ENCODE measurements at regions not wholly inside any gene's neighbourhood (a gene's known extent, or its start where the extent isn't known, plus 50 kb on each side); places are given as distances from the start of the nearest gene placed in this dataset.
"Not testable (repeated sequence)": the region's sequence is repeated elsewhere in the genome, so short reads cannot be mapped to it uniquely, and the experiment has no call there.

DNA sequence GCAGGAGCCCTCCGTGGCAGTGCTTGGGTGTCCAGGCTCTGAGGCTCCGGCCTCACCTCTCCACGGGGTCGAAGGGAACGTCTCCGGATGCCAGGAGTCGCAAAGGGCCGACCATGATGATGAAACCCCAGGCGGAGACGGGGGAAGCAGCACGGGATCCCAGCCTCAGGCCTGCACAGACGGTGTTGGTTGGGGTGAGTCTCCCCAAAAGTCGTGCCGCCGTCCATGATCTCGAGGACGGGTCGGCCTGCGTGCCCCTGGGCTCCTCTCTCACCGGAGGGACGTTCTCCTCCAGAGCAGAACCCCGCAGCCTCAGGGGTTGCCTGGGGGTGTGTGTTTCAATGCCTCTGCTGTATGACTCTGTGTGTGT, 100.6 kb upstream of the FOXD4L5 start:
- TF ChIP-seq, protein P1, sequence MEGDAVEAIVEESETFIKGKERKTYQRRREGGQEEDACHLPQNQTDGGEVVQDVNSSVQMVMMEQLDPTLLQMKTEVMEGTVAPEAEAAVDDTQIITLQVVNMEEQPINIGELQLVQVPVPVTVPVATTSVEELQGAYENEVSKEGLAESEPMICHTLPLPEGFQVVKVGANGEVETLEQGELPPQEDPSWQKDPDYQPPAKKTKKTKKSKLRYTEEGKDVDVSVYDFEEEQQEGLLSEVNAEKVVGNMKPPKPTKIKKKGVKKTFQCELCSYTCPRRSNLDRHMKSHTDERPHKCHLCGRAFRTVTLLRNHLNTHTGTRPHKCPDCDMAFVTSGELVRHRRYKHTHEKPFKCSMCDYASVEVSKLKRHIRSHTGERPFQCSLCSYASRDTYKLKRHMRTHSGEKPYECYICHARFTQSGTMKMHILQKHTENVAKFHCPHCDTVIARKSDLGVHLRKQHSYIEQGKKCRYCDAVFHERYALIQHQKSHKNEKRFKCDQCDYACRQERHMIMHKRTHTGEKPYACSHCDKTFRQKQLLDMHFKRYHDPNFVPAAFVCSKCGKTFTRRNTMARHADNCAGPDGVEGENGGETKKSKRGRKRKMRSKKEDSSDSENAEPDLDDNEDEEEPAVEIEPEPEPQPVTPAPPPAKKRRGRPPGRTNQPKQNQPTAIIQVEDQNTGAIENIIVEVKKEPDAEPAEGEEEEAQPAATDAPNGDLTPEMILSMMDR (IDR thresholded peaks at IDR 0.05; ENCODE audit: insufficient read depth, low read length, poor library complexity, severe bottlenecking), result not testable (repeated sequence)
- not testable (repeated sequence) for TF ChIP-seq EZH2phosphoT487 (conservative IDR thresholded peaks at IDR 0.05; ENCODE audit: low read length)
